Esophagus muscularis mucosa (tissue), 4 donors: ENCODE measurements at regions not wholly inside any gene's neighbourhood (a gene's known extent, or its start where the extent isn't known, plus 50 kb on each side); places are given as distances from the start of the nearest gene placed in this dataset.

Experiments used
- DNase-seq: peaks from one replicate; pipeline ENCODE4 v3.0.0-alpha.2; 2017; ENCODE audit errors: extremely low spot score
- H3K27ac ChIP-seq, 4 donors: fragments of 200-600 bp; sonication (generic); replicated peaks in 1 of 4; 1 replicate in 3 of 4; 2 replicates in 1 of 4; pipeline ENCODE4 v1.5.1; 2016 to 2019; ENCODE audit warnings: mild to moderate bottlenecking in 1 of 4
- H3K27me3 ChIP-seq, 4 donors: fragments of 200-600 bp; sonication (generic); one replicate each; pipeline versions ENCODE4 v1.5.1 to v1.6.0; 2016 to 2019
- H3K36me3 ChIP-seq, 4 donors: fragments of 200-600 bp; sonication (generic); one replicate each; pipeline ENCODE4 v1.5.1; 2016 to 2019
- H3K4me1 ChIP-seq, 4 donors: fragments of 200-600 bp; sonication (generic); one replicate each; pipeline ENCODE4 v1.5.1; 2016 to 2019
- H3K4me3 ChIP-seq, 4 donors: fragments of 200-600 bp; sonication (generic); 1 replicate in 2 of 4; 2 replicates in 2 of 4; pipeline ENCODE4 v1.5.1; 2016 to 2019; ENCODE audit warnings: mild to moderate bottlenecking in 4 of 4, moderate library complexity in 1 of 4
- H3K9me3 ChIP-seq, 4 donors: fragments of 200-600 bp; sonication (generic); 1 replicate in 3 of 4; 2 replicates in 1 of 4; pipeline ENCODE4 v1.5.1; 2016 to 2019
- CTCF ChIP-seq, 3 experiments: fragments of 200-600 bp in 2 of 3; fragments of 450-650 bp in 1 of 3; sonication (generic) in 2 of 3; IDR thresholded peaks; one replicate each; pipeline ENCODE4 v1.5.1; 2017 to 2019; ENCODE audit warnings: antibody characterized with exemption in 3 of 3, mild to moderate bottlenecking in 2 of 3, moderate library complexity in 1 of 3
- EP300 ChIP-seq: sonication (generic); formaldehyde crosslinking; IDR thresholded peaks from one replicate; pipeline ENCODE4 v1.6.1; 2017; ENCODE audit warnings: antibody characterized with exemption
- POLR2A ChIP-seq: fragments of 450-650 bp; IDR thresholded peaks from one replicate; pipeline ENCODE4 v1.6.1; 2017; ENCODE audit warnings: antibody characterized with exemption, moderate library complexity, mild to moderate bottlenecking, low read depth
- POLR2AphosphoS5 ChIP-seq, 2 donors: sonication (generic); formaldehyde crosslinking; IDR thresholded peaks; one replicate each; pipeline ENCODE4 v1.6.1; 2017; ENCODE audit warnings: antibody characterized with exemption in 2 of 2
- WGBS: methylation state at CpG from one replicate; pipeline ENCODE4 v1.1.5; 2018; 5-methylcytosine and 5-hydroxymethylcytosine counted together
- intact Hi-C: fragments of 100-400 bp; cut with DNase I; formaldehyde crosslinking; loops from one replicate; pipeline ENCODE4 v1.15.1; 2023

- no peak overlapping the region for H3K27ac ChIP-seq
- no peaks in the 10 kb centered on the region for H3K9me3 ChIP-seq
- H3K27me3 ChIP-seq = no peaks in the 10 kb centered on the region
- H3K36me3 ChIP-seq = no peaks in the 10 kb centered on the region
- DNase-seq = no peak
- TF ChIP-seq POLR2AphosphoS5 (IDR thresholded peaks at IDR 0.05) = no peak
- TF ChIP-seq CTCF (IDR thresholded peaks at IDR 0.05) = no peak
- TF ChIP-seq POLR2A = no peak
- TF ChIP-seq EP300 = no peak
- H3K4me1 ChIP-seq = no peaks in the 10 kb centered on the region
- no peak overlapping the region for H3K4me3 ChIP-seq
- 82% methylated on average over 2 of the region's 2 CpGs for WGBS
- intact Hi-C loops = no loop called here
These were observed 541.9 kb upstream of the UBE2E2 start for GRCh38 chr3:22661121-22661700.

- no peak for DNase-seq
- intact Hi-C loops = no loop called here
These were observed 537.6 kb upstream of the UBE2E2 start for GRCh38 chr3:22665528-22665927.

GRCh38 chr3:22666736-22667135 lies 536.4 kb upstream of the UBE2E2 start:
- no peak for DNase-seq
- Histone ChIP-seq H3K4me3 (no peak overlapping the region), H3K27ac (no peak overlapping the region), H3K9me3 (no peaks in the 10 kb centered on the region), H3K4me1 (no peaks in the 10 kb centered on the region), H3K27me3 (no peaks in the 10 kb centered on the region), H3K36me3 (no peaks in the 10 kb centered on the region)
- intact Hi-C loops = no loop called here
- TF ChIP-seq POLR2AphosphoS5 (IDR thresholded peaks at IDR 0.05) (no peak), EP300 (no peak)
- WGBS = 30% methylated on average over 1 of the region's 1 CpG

More at GRCh38 chr3:22665528-22665927, 537.6 kb upstream of the UBE2E2 start:
- 75% methylated on average over 2 of the region's 2 CpGs for WGBS
- Histone ChIP-seq H3K9me3 (no peaks in the 10 kb centered on the region), H3K27me3 (no peaks in the 10 kb centered on the region), H3K4me3 (no peak overlapping the region), H3K4me1 (no peaks in the 10 kb centered on the region), H3K36me3 (no peaks in the 10 kb centered on the region), H3K27ac (no peak overlapping the region)
- TF ChIP-seq POLR2AphosphoS5 (IDR thresholded peaks at IDR 0.05) (no peak), POLR2A (no peak), EP300 (no peak), CTCF (IDR thresholded peaks at IDR 0.05) (no peak)

- no peaks in the 10 kb centered on the region for H3K9me3 ChIP-seq
- H3K36me3 ChIP-seq = no peaks in the 10 kb centered on the region
- no peak for DNase-seq
- H3K4me3 ChIP-seq = no peak overlapping the region
- 100% methylated on average over 1 of the region's 1 CpG for WGBS
- H3K27me3 ChIP-seq = no peaks in the 10 kb centered on the region
- intact Hi-C loops = no loop called here
- H3K4me1 ChIP-seq = no peaks in the 10 kb centered on the region
- no peak overlapping the region for H3K27ac ChIP-seq
- TF ChIP-seq EP300 = no peak
These were observed 531.3 kb upstream of the UBE2E2 start for GRCh38 chr3:22671848-22672247.

- WGBS = 20% methylated on average over 3 of the region's 3 CpGs
- no peak for DNase-seq
- TF ChIP-seq CTCF (IDR thresholded peaks at IDR 0.05) (no peak), POLR2A (no peak), EP300 (no peak), POLR2AphosphoS5 (IDR thresholded peaks at IDR 0.05) (peak; percentile 42 to 78)
- H3K4me3 ChIP-seq = peak overlapping the region in 1 of 4 donors; percentile 39
- intact Hi-C loops = no loop called here
- no peaks in the 10 kb centered on the region for H3K36me3 ChIP-seq
- H3K4me1 ChIP-seq = peaks cover 0 to 19% (median 13%) of the 10 kb centered on the region in 4 donors
- no peaks in the 10 kb centered on the region for H3K9me3 ChIP-seq
- peak overlapping the region; percentile 16 to 33 (median 23) for H3K27ac ChIP-seq
- H3K27me3 ChIP-seq = no peaks in the 10 kb centered on the region
These were observed 518.4 kb upstream of the UBE2E2 start for GRCh38 chr3:22684739-22685138.

GRCh38 chr3:22685597-22685996 lies 517.5 kb upstream of the UBE2E2 start:
- Histone ChIP-seq H3K9me3 (no peaks in the 10 kb centered on the region), H3K27me3 (no peaks in the 10 kb centered on the region), H3K4me3 (no peak overlapping the region), H3K27ac (no peak overlapping the region), H3K4me1 (peaks cover 0 to 19% (median 13%) of the 10 kb centered on the region in 4 donors), H3K36me3 (no peaks in the 10 kb centered on the region)
- intact Hi-C loops = no loop called here
- TF ChIP-seq CTCF (IDR thresholded peaks at IDR 0.05) (peak in 1 of 3 experiments; percentile 19), POLR2AphosphoS5 (IDR thresholded peaks at IDR 0.05) (no peak), POLR2A (no peak), EP300 (no peak)
- no peak for DNase-seq
- WGBS = 97% methylated on average over 2 of the region's 2 CpGs
